HG03342 (cell line): ENCODE measurements at regions not wholly inside any gene's neighbourhood (a gene's known extent, or its start where the extent isn't known, plus 50 kb on each side); places are given as distances from the start of the nearest gene placed in this dataset.
A peak's percentile ranks its signal among the peaks of the same experiment; 100 is the strongest.

ENCODE experiments used
- ATAC-seq: cut with Tn5 transposase; IDR thresholded peaks from one replicate; pipeline ENCODE4 v1.9.1; 2021; ENCODE audit warnings: mild to moderate bottlenecking, moderate library complexity; ENCODE audit not compliant: unreplicated experiment

- ATAC-seq: no peak
These were observed 1072.3 kb downstream of the RAPGEF2 start for GRCh38 chr4:160175064-160175643.

GRCh38 chr4:160180211-160180610 is 1077.3 kb downstream of the RAPGEF2 start:
- no peak for ATAC-seq

DNA sequence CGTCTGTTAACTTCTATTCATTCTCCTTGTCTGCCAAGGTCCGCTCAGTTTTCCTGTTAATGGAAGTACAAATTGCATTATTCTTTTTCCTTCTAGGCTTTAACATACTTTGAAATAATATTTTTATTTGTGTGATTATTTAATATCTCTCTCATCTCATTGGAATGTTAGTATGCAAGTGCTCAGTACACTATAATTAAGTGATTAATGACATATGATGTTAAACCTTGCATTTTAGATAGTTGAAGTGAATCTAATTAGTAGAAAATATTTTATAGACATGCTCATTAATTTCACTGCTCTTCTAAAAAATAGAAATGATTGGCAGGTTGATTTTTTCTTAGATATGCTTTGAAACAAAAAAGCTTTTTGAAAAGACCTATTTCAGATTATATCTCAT is 1079.8 kb downstream of the RAPGEF2 start:
- no peak for ATAC-seq

- ATAC-seq: no peak
These were observed 1082.0 kb downstream of the RAPGEF2 start for GRCh38 chr4:160184884-160185283.

- no peak for ATAC-seq
These were observed 1090.9 kb downstream of the RAPGEF2 start for GRCh38 chr4:160193787-160194186.

GRCh38 chr4:160194716-160195115 is 1091.8 kb downstream of the RAPGEF2 start:
- no peak for ATAC-seq

GRCh38 chr4:160202802-160203201 is 1099.9 kb downstream of the RAPGEF2 start:
- ATAC-seq: peak; percentile 49

DNA sequence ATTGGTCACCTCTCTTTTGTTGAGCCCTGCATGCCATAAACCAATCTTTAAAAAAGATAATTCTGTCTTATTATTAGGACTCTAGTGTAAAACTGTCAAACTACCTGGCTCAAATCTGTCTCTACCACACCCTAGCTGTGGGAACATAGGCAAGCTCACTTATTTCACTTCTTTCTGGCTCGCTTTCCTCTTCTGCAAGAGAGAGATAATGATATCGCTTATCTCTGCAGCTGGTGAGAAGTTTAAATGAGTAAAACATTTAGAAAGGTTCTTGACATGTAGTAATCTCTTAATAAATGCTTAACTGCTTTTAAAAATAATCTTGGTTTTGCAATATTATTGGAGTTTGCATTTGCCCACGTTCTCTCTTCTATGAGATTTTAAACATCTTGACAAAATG is 1109.2 kb downstream of the RAPGEF2 start:
- no peak for ATAC-seq

- ATAC-seq: no peak
These were observed 1110.5 kb downstream of the RAPGEF2 start for GRCh38 chr4:160213366-160213765.

GRCh38 chr4:160217352-160217751 is 1114.5 kb downstream of the RAPGEF2 start:
- ATAC-seq: no peak

DNA sequence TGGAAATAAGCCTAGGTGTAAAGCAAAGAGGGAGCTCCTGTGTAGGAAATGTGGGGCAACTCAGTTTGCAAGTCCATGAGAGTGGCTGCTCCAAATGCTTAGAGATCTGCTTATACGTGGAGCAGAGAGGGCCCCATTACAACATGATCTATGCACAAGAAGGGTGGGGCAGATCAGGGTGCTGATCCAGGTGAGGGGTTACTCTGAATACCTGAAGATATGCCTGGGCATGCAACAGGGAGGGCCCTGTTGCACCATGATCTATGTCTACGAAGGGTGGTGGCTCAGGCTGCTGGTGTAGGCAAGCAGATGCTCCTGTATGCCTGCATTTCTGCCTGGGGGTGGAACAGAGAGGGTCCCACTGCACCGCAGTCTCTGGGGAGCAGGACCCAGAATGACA is 1121.2 kb downstream of the RAPGEF2 start:
- no peak for ATAC-seq

DNA sequence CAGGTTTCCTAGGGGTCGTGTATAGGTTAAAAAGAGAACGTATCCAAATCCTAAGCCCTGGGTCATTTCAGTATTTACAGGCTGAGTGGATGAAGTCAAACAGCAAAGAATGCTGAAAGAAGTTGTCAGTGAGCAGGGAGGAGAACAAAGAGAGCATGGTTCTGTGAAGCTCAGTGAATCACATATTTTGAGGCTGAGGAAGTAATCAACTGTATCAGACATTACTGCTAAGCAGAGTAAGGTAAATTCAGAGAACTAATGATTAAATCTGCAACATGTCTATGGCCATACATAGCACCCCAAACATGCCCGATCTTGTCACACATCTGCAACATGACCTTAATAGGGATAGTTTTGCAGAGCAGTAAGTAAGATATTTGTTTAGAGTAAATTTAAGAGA is 1130.3 kb downstream of the RAPGEF2 start:
- ATAC-seq: no peak

- no peak for ATAC-seq
These were observed 1132.4 kb downstream of the RAPGEF2 start for GRCh38 chr4:160235285-160235684.

DNA sequence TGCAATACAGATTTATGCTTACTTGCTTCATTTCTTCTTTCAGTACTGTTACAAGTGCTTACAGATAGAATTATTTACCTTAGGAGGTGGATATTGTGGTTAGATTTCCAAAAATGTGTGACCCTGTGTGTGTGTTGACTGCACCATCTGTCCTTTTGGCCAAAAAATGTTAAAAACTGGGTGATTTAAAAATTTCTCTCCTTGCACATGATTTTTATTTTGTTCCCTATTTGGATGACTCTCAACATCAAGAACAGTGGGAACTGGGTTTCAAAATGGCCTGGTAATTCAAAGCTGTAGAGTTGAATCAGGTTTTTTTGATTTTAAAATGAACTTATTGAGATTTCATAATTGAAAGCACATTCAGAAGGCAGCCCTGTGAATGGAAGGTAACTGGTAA is 1132.9 kb downstream of the RAPGEF2 start:
- no peak for ATAC-seq

GRCh38 chr4:160238790-160239189 is 1135.9 kb downstream of the RAPGEF2 start:
- ATAC-seq: no peak

DNA sequence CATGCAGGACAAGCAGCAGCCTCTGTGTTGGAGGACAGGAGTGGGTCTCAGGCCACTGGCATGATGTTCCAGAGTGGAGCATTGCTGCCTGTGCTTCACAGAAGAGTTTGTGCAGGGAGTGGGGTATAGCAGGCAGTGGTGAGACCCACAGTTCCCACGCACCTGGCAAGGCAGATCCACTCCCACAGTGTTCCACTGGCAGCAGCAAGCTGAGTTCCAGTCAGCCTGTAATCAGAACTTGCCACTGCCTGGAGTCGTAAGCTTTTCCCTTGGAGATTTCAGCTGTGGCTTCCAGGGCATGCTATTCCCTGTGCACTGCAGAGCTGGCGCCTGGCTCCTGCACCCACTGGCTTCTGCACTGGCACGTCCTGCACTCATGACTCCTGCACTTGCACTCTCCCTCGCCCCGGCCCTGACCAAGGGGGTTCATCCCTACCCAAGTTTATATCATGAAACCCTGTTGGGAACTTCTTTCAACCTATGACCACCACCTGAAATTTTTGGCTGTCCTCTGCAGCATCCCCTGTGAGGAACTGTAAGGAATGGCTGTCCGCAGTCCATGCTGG is 1144.3 kb downstream of the RAPGEF2 start:
- ATAC-seq: no peak

GRCh38 chr4:160251522-160252170 is 1148.8 kb downstream of the RAPGEF2 start:
- no peak for ATAC-seq

GRCh38 chr4:160257318-160257717 is 1154.4 kb downstream of the RAPGEF2 start:
- ATAC-seq: no peak

- ATAC-seq: no peak
These were observed 1162.1 kb downstream of the RAPGEF2 start for GRCh38 chr4:160265014-160265413.

GRCh38 chr4:160265836-160266235 is 1163.0 kb downstream of the RAPGEF2 start:
- ATAC-seq: no peak

- ATAC-seq: no peak
These were observed 1174.0 kb downstream of the RAPGEF2 start for GRCh38 chr4:160276785-160277325.

DNA sequence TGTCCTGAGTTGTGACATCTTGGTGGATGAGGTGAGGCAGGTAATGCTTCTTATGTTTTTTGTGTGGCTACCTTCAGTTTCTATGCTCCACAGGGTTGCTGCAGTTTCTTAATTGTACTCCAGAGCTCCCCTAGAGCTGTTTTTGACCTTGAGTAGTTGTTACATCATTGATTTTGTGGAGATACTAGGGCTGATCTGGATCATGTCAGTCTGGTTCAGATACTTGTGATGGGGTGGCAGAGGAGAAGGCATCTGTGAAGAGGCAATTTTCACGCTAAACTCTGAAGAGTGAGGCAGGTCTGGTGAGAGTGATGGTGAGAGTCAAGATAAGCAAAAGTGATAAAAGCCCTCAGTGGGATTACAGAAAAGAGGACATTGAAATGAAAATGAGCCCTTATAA is 1180.2 kb downstream of the RAPGEF2 start:
- ATAC-seq: no peak
